ENCODE measurements at regions not wholly inside any gene's neighbourhood (a gene's known extent, or its start where the extent isn't known, plus 50 kb on each side); places are given as distances from the start of the nearest gene placed in this dataset.

- TF ChIP-seq CTCF (IDR thresholded peaks at IDR 0.05) (no peak), POLR2A (IDR thresholded peaks at IDR 0.05) (no peak)
Measured at GRCh38 chr21:40997831-40998230, 150.9 kb upstream of the DSCAM start.
